H1 (cell line): ENCODE measurements at regions not wholly inside any gene's neighbourhood (a gene's known extent, or its start where the extent isn't known, plus 50 kb on each side); places are given as distances from the start of the nearest gene placed in this dataset.

Experiments used
- CTCF ChIA-PET: fragments of 300-600 bp; sonication (Branson Sonifier 250); formaldehyde crosslinking; loops from one replicate; lab custom pipeline; 2021; ENCODE audit not compliant: partially characterized antibody; lab: Charles Lee
- POLR2A ChIA-PET: fragments of 300-600 bp; sonication (Branson Sonifier 250); formaldehyde crosslinking; loops from one replicate; lab custom pipeline; 2021; ENCODE audit warnings: inconsistent platforms; ENCODE audit not compliant: partially characterized antibody; lab: Charles Lee
- DNase-seq, 2 experiments: peaks; one replicate each; pipeline versions ENCODE4 v3.0.0 to v3.0.0-alpha.2; 2010 to 2022; ENCODE audit warnings: low spot score in 2 of 2, low read depth in 1 of 2, mixed read lengths in 1 of 2
- FAIRE-seq: peaks from 2 replicates; lab custom pipeline; 2011; peaks lifted over from hg19 to GRCh38; lab: Jason Lieb, UNC
- H2AFZ ChIP-seq: 2 replicates; pipeline ENCODE4 v1.8.1; 2012; ENCODE audit warnings: low read length, inconsistent platforms
- H2AK5ac ChIP-seq: 2 replicates; pipeline ENCODE4 v1.6.1; 2013; ENCODE audit warnings: low read depth, low read length
- H2BK120ac ChIP-seq: replicated peaks from 2 replicates; pipeline ENCODE3; 2013; ENCODE audit warnings: low read depth, low read length, inconsistent platforms
- H2BK12ac ChIP-seq: 2 replicates; pipeline ENCODE4 v1.6.1; 2013; ENCODE audit warnings: low read depth, low read length
- H2BK15ac ChIP-seq: 2 replicates; pipeline ENCODE4 v1.6.1; 2013; ENCODE audit warnings: low read length
- H2BK20ac ChIP-seq: 2 replicates; pipeline ENCODE4 v1.6.1; 2013; ENCODE audit warnings: low read length
- H2BK5ac ChIP-seq: 2 replicates; pipeline ENCODE4 v1.6.1; 2013; ENCODE audit warnings: low read depth, low read length
- H3K14ac ChIP-seq: 2 replicates; pipeline ENCODE4 v1.6.1; 2013; ENCODE audit warnings: inconsistent platforms; ENCODE audit not compliant: insufficient read length
- H3K18ac ChIP-seq: 2 replicates; pipeline ENCODE4 v1.6.1; 2013; ENCODE audit warnings: low read length; ENCODE audit errors: extremely low read depth
- H3K23ac ChIP-seq: 2 replicates; pipeline ENCODE4 v1.6.1; 2013; ENCODE audit warnings: inconsistent platforms; ENCODE audit not compliant: insufficient read length
- H3K23me2 ChIP-seq: 2 replicates; pipeline ENCODE4 v1.6.1; 2013; ENCODE audit warnings: low read depth, low read length
- H3K27ac ChIP-seq: 2 replicates; pipeline ENCODE4 v1.6.1; 2011; ENCODE audit warnings: low read depth, low read length, inconsistent platforms
- H3K27me3 ChIP-seq, 4 experiments: replicated peaks in 1 of 4; 1 replicate in 1 of 4; 2 replicates in 3 of 4; pipeline versions ENCODE4 v1.6.1 to v1.8.1; 2011 to 2013; ENCODE audit warnings: low read length in 3 of 4, mild to moderate bottlenecking in 3 of 4, inconsistent platforms in 2 of 4, mixed read lengths in 2 of 4, moderate library complexity in 1 of 4; ENCODE audit not compliant: control insufficient read depth in 3 of 4, insufficient read depth in 3 of 4; ENCODE audit errors: extremely low read depth in 1 of 4
- H3K36me3 ChIP-seq, 4 experiments: 2 replicates each; pipeline versions ENCODE4 v1.6.1 to v1.8.1; 2011 to 2013; ENCODE audit warnings: mild to moderate bottlenecking in 4 of 4, low read length in 3 of 4, moderate library complexity in 2 of 4, control low read depth in 1 of 4, inconsistent platforms in 1 of 4; ENCODE audit not compliant: insufficient read depth in 4 of 4, control insufficient read depth in 2 of 4
- H3K4ac ChIP-seq: replicated peaks from 2 replicates; pipeline ENCODE3; 2013; ENCODE audit warnings: low read length, low read depth, mixed read lengths, inconsistent platforms; ENCODE audit not compliant: insufficient read length
- H3K4me1 ChIP-seq, 4 experiments: replicated peaks in 1 of 4; 1 replicate in 1 of 4; 2 replicates in 3 of 4; pipeline versions ENCODE4 v1.6.1 to v1.8.1; 2011 to 2013; ENCODE audit warnings: low read length in 3 of 4, inconsistent platforms in 2 of 4, mixed read lengths in 1 of 4; ENCODE audit not compliant: insufficient read depth in 4 of 4, control insufficient read depth in 3 of 4
- H3K4me2 ChIP-seq, 2 experiments: 2 replicates each; pipeline versions ENCODE4 v1.6.1 to v1.8.1; 2011 to 2013; ENCODE audit warnings: low read depth in 2 of 2, low read length in 2 of 2, control low read depth in 1 of 2, inconsistent platforms in 1 of 2, mild to moderate bottlenecking in 1 of 2; ENCODE audit not compliant: insufficient read depth in 1 of 2
- H3K4me3 ChIP-seq, 4 experiments: fragments of 200-600, 300-600 bp in 1 of 4; sonication (generic), shearing (Covaris generic), sonication (Bioruptor Twin) in 1 of 4; 2 replicates each; pipeline versions ENCODE4 v1.5.1 to v1.8.1; 2011 to 2016; ENCODE audit warnings: low read length in 4 of 4, low read depth in 3 of 4, control low read depth in 2 of 4, inconsistent platforms in 2 of 4, mild to moderate bottlenecking in 2 of 4, mixed read lengths in 1 of 4, moderate library complexity in 1 of 4; ENCODE audit not compliant: insufficient read depth in 2 of 4; ENCODE audit errors: extremely low read depth in 1 of 4
- H3K56ac ChIP-seq: replicated peaks from 2 replicates; pipeline ENCODE3; 2013; ENCODE audit warnings: low read depth, mild to moderate bottlenecking, mixed read lengths, low read length, inconsistent platforms; ENCODE audit not compliant: insufficient read length
- H3K79me1 ChIP-seq: 2 replicates; pipeline ENCODE4 v1.6.1; 2013; ENCODE audit warnings: low read depth, low read length, control low read depth
- H3K79me2 ChIP-seq, 2 experiments: 2 replicates each; pipeline versions ENCODE4 v1.6.1 to v1.8.1; 2012 to 2013; ENCODE audit warnings: low read length in 2 of 2, mild to moderate bottlenecking in 2 of 2, inconsistent platforms in 1 of 2; ENCODE audit not compliant: insufficient read depth in 2 of 2, control insufficient read depth in 1 of 2
- H3K9ac ChIP-seq, 4 experiments: replicated peaks in 1 of 4; 1 replicate in 1 of 4; 2 replicates in 3 of 4; pipeline versions ENCODE4 v1.6.1 to v1.8.1; 2011 to 2013; ENCODE audit warnings: low read depth in 3 of 4, low read length in 3 of 4, control low read depth in 2 of 4, mild to moderate bottlenecking in 2 of 4, moderate library complexity in 2 of 4, inconsistent platforms in 1 of 4; ENCODE audit errors: extremely low read depth in 1 of 4
- H3K9me3 ChIP-seq, 2 experiments: 2 replicates each; pipeline versions ENCODE4 v1.6.1 to v1.8.1; 2012 to 2013; ENCODE audit warnings: mild to moderate bottlenecking in 2 of 2, moderate library complexity in 2 of 2, control low read depth in 1 of 2, inconsistent platforms in 1 of 2, low read depth in 1 of 2, low read length in 1 of 2, mixed read lengths in 1 of 2; ENCODE audit not compliant: insufficient read depth in 2 of 2
- H4K20me1 ChIP-seq, 2 experiments: replicated peaks in 1 of 2; 2 replicates each; pipeline versions ENCODE3 to v1.8.1; 2011 to 2013; ENCODE audit warnings: inconsistent platforms in 2 of 2, low read length in 2 of 2, mild to moderate bottlenecking in 1 of 2; ENCODE audit not compliant: insufficient read depth in 2 of 2, control insufficient read depth in 1 of 2
- H4K5ac ChIP-seq: 2 replicates; pipeline ENCODE4 v1.6.1; 2013; ENCODE audit warnings: low read length, low read depth, mixed read lengths, inconsistent platforms; ENCODE audit not compliant: insufficient read length
- H4K8ac ChIP-seq: 2 replicates; pipeline ENCODE4 v1.8.0; 2013; ENCODE audit warnings: mild to moderate bottlenecking, moderate library complexity, low read length, inconsistent platforms; ENCODE audit not compliant: insufficient read depth; ENCODE audit errors: extremely low read depth
- H4K91ac ChIP-seq: replicated peaks from 2 replicates; pipeline ENCODE3; 2013; ENCODE audit warnings: low read length, mixed read lengths, inconsistent platforms; ENCODE audit not compliant: insufficient read length
- CTCF ChIP-seq, 3 experiments: IDR thresholded peaks; 1 replicate in 2 of 3; 2 replicates in 1 of 3; pipeline versions ENCODE4 v1.5.1 to v1.6.1; 2011; ENCODE audit warnings: low read length in 3 of 3, mild to moderate bottlenecking in 3 of 3, inconsistent platforms in 2 of 3, low read depth in 1 of 3, moderate library complexity in 1 of 3; ENCODE audit not compliant: insufficient read depth in 1 of 3; ENCODE audit errors: control extremely low read depth in 1 of 3
- MAFK ChIP-seq: IDR thresholded peaks from 2 replicates; pipeline ENCODE4 v1.6.1; 2012; ENCODE audit warnings: low read depth, mild to moderate bottlenecking, improper control_type of control experiment, low read length
- RAD21 ChIP-seq, 2 experiments: IDR thresholded peaks in 1 of 2; conservative IDR thresholded peaks in 1 of 2; 2 replicates each; pipeline ENCODE4 v1.6.1; 2011; ENCODE audit warnings: low read depth in 2 of 2, low read length in 2 of 2, improper control_type of control experiment in 1 of 2, inconsistent platforms in 1 of 2, mild to moderate bottlenecking in 1 of 2, moderate library complexity in 1 of 2
- TCF12 ChIP-seq: IDR thresholded peaks from 2 replicates; pipeline ENCODE4 v1.6.1; 2011; ENCODE audit warnings: low read depth, mild to moderate bottlenecking, low read length
- WGBS, 2 experiments: shearing (Covaris generic) in 1 of 2; methylation state at CpG; one replicate each; pipeline versions ENCODE4 v1.1.6 to v1.1.7; 2013 to 2015; ENCODE audit warnings: low lambda C conversion rate in 2 of 2, mixed read lengths in 2 of 2, inconsistent platforms in 1 of 2, low coverage in 1 of 2, missing lambda C conversion rate in 1 of 2; ENCODE audit not compliant: insufficient replicate concordance in 2 of 2, insufficient coverage in 1 of 2, insufficient read length in 1 of 2; ENCODE audit errors: extremely low coverage in 1 of 2, missing lambda C conversion rate in 1 of 2; 5-methylcytosine and 5-hydroxymethylcytosine counted together

DNA sequence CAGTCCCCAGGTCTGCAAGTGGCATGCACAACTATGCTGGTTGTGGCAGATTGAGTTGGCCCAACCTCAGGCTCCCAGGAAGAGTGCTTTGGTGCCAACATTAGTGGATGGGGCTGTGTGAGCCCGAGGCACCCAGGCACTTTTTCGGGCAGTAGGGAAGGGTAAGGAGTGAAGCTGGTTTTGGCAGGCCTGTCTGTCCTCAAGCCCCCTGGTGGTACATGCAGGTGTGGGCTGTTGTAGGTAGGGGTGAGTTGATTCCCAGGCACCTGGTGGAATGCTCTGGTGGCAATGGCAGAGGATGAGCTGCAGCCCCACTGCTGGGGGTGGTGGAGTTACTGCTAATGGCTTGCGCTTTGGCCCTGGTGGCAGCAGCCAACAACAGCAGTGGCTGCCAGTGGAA, 723.7 kb upstream of the SLITRK1 start:
- Histone ChIP-seq H3K9ac (no peak overlapping the region), H3K14ac (no peak overlapping the region), H2BK5ac (no peak overlapping the region), H4K20me1 (no peaks in the 10 kb centered on the region), H4K91ac (no peak overlapping the region), H3K4me3 (no peak overlapping the region), H3K4ac (no peak overlapping the region), H3K79me2 (no peaks in the 10 kb centered on the region), H3K4me1 (no peaks in the 10 kb centered on the region; a peak in 1 of 7 replicates), H3K4me2 (no peak overlapping the region), H3K27ac (no peak overlapping the region), H2AFZ (no peak overlapping the region), H3K36me3 (no peaks in the 10 kb centered on the region), H2BK12ac (0 out of 2 replicates have a peak overlapping the region, but pooled peaks have one; percentile 27), H2BK20ac (0 out of 2 replicates have a peak overlapping the region, but pooled peaks have one; percentile 32), H3K9me3 (no peaks in the 10 kb centered on the region), H3K56ac (no peak overlapping the region), H2BK15ac (no peak overlapping the region), H4K8ac (no peak overlapping the region), H3K79me1 (no peaks in the 10 kb centered on the region), H3K27me3 (no peaks in the 10 kb centered on the region), H3K23me2 (no peaks in the 10 kb centered on the region), H4K5ac (no peak overlapping the region), H3K23ac (no peak overlapping the region), H2AK5ac (no peak overlapping the region), H2BK120ac (no peak overlapping the region), H3K18ac (no peak overlapping the region)
- TF ChIP-seq TCF12 (no peak), RAD21 (IDR thresholded peaks at IDR 0.05 in 1 of 2, conservative IDR thresholded peaks at IDR 0.05 in 1 of 2; ENCODE audit: low read depth in 2 of 2, low read length in 2 of 2) (peak in 1 of 2 experiments; percentile 32; a peak in 1 of 4 replicates), MAFK (no peak), CTCF (IDR thresholded peaks at IDR 0.05; ENCODE audit: control extremely low read depth in 1 of 3, insufficient read depth in 1 of 3, low read depth in 1 of 3, low read length in 3 of 3) (peak in 2 of 3 experiments; percentile 20 to 29; a peak in 2 of 4 replicates)
- DNase-seq (no peak), FAIRE-seq (no peak)
- 90% methylated on average over 3 of the region's 3 CpGs; no CpG with 5 or more reads in 1 of the 2 experiments for WGBS, 2 experiments
- CTCF ChIA-PET, result interaction anchor here (1.0 to 1.4 kb wide), 4 partner anchors 17 to 66 kb away, joined by 4 read pairs; no protein-coding TSS in a partner anchor
- POLR2A ChIA-PET, result no interaction called here
